IMR-90 (cell line): ENCODE measurements at regions not wholly inside any gene's neighbourhood (a gene's known extent, or its start where the extent isn't known, plus 50 kb on each side); places are given as distances from the start of the nearest gene placed in this dataset.

Experiments used
- ATAC-seq: fragments of 200-7000 bp; cut with Tn5 transposase; 2 replicates; pipeline ENCODE4 v1.9.1; 2020; ENCODE audit warnings: low read depth, mild to moderate bottlenecking, moderate library complexity
- BruUV-seq: library from RNA; stranded (reverse); fragments of 400-500 nt; replicated peaks from 2 replicates; lab custom pipeline; 2021; lab: Mats Ljungman, UMichigan
- CTCF ChIA-PET: fragments of 300-600 bp; formaldehyde crosslinking; extraction: SDS; loops from one replicate; lab custom pipeline; 2021; ENCODE audit warnings: antibody characterized with exemption; lab: Yijun Ruan, JAX
- POLR2A ChIA-PET: fragments of 300-600 bp; sonication (Branson Sonifier 250); formaldehyde crosslinking; loops from one replicate; lab custom pipeline; 2022; ENCODE audit warnings: antibody characterized with exemption; ENCODE audit not compliant: unreplicated experiment; lab: Charles Lee
- DNase-seq: peaks from one replicate; pipeline ENCODE4 v3.0.0; 2013
- H2AFZ ChIP-seq: replicated peaks from 2 replicates; pipeline ENCODE3; 2013; ENCODE audit warnings: low read length, mild to moderate bottlenecking; ENCODE audit not compliant: poor library complexity
- H2AK5ac ChIP-seq: 2 replicates; pipeline ENCODE4 v1.6.1; 2013; ENCODE audit warnings: low read depth, low read length, inconsistent platforms
- H2AK9ac ChIP-seq: replicated peaks from 2 replicates; pipeline ENCODE3; 2013; ENCODE audit warnings: mild to moderate bottlenecking, low read depth, low read length, moderate library complexity; ENCODE audit not compliant: poor library complexity
- H2BK120ac ChIP-seq: 2 replicates; pipeline ENCODE4 v1.6.1; 2013; ENCODE audit warnings: low read depth, low read length, inconsistent platforms
- H2BK15ac ChIP-seq: 3 replicates; pipeline ENCODE4 v1.6.1; 2013; ENCODE audit warnings: low read depth, low read length, inconsistent platforms
- H2BK20ac ChIP-seq: 2 replicates; pipeline ENCODE4 v1.6.1; 2013; ENCODE audit warnings: low read depth, mild to moderate bottlenecking, inconsistent platforms, low read length, moderate library complexity
- H2BK5ac ChIP-seq: 2 replicates; pipeline ENCODE4 v1.6.1; 2013; ENCODE audit warnings: mild to moderate bottlenecking, low read depth, low read length, inconsistent platforms; ENCODE audit not compliant: poor library complexity, severe bottlenecking
- H3K14ac ChIP-seq: replicated peaks from 2 replicates; pipeline ENCODE4 v1.6.1; 2013; ENCODE audit warnings: low read depth, low read length, inconsistent platforms
- H3K18ac ChIP-seq: 2 replicates; pipeline ENCODE4 v1.6.1; 2013; ENCODE audit warnings: low read depth, low read length, control low read depth
- H3K23ac ChIP-seq: 2 replicates; pipeline ENCODE4 v1.6.1; 2013; ENCODE audit warnings: low read depth, low read length, inconsistent platforms
- H3K27ac ChIP-seq: 2 replicates; pipeline ENCODE4 v1.5.1; 2013; ENCODE audit warnings: mild to moderate bottlenecking, control low read depth, low read length; ENCODE audit not compliant: insufficient read depth
- H3K27me3 ChIP-seq: 2 replicates; pipeline ENCODE4 v1.6.1; 2013; ENCODE audit warnings: low read length; ENCODE audit not compliant: control insufficient read depth, insufficient read depth
- H3K36me3 ChIP-seq: 2 replicates; pipeline ENCODE4 v1.6.1; 2013; ENCODE audit warnings: low read length, mixed read lengths; ENCODE audit not compliant: control insufficient read depth, insufficient read depth
- H3K4ac ChIP-seq: 2 replicates; pipeline ENCODE4 v1.6.1; 2013; ENCODE audit warnings: low read depth, low read length, inconsistent platforms
- H3K4me1 ChIP-seq: 2 replicates; pipeline ENCODE4 v1.6.1; 2013; ENCODE audit warnings: low read length, mixed read lengths; ENCODE audit not compliant: control insufficient read depth, insufficient read depth
- H3K4me2 ChIP-seq: 2 replicates; pipeline ENCODE4 v1.6.1; 2013; ENCODE audit warnings: low read depth, mild to moderate bottlenecking, control low read depth, low read length, moderate library complexity
- H3K4me3 ChIP-seq: 2 replicates; pipeline ENCODE4 v1.5.1; 2013; ENCODE audit warnings: low read depth, mild to moderate bottlenecking, control low read depth, low read length, moderate library complexity; ENCODE audit not compliant: insufficient read depth
- H3K56ac ChIP-seq: 2 replicates; pipeline ENCODE4 v1.6.1; 2013; ENCODE audit warnings: low read length, inconsistent platforms; ENCODE audit not compliant: insufficient read depth; ENCODE audit errors: extremely low read depth
- H3K79me1 ChIP-seq, 2 experiments: 2 replicates each; pipeline ENCODE4 v1.6.1; 2013; ENCODE audit warnings: low read length in 2 of 2, inconsistent platforms in 1 of 2, low read depth in 1 of 2
- H3K9ac ChIP-seq: 2 replicates; pipeline ENCODE4 v1.6.1; 2013; ENCODE audit warnings: low read depth, low read length, control low read depth
- H3K9me1 ChIP-seq: 2 replicates; pipeline ENCODE4 v1.6.1; 2013; ENCODE audit warnings: low read length, inconsistent platforms; ENCODE audit not compliant: insufficient read depth
- H3K9me3 ChIP-seq: 2 replicates; pipeline ENCODE4 v1.6.1; 2013; ENCODE audit warnings: low read length; ENCODE audit not compliant: control insufficient read depth, insufficient read depth
- H4K20me1 ChIP-seq: 2 replicates; pipeline ENCODE4 v1.6.1; 2013; ENCODE audit warnings: low read length, inconsistent platforms; ENCODE audit not compliant: insufficient read depth
- H4K5ac ChIP-seq: 2 replicates; pipeline ENCODE4 v1.6.1; 2013; ENCODE audit warnings: mild to moderate bottlenecking, low read depth, low read length, control low read depth
- H4K8ac ChIP-seq, 2 experiments: 2 replicates each; pipeline ENCODE4 v1.6.1; 2013; ENCODE audit warnings: low read depth in 2 of 2, low read length in 2 of 2, control low read depth in 1 of 2, inconsistent platforms in 1 of 2
- H4K91ac ChIP-seq: 2 replicates; pipeline ENCODE4 v1.6.1; 2013; ENCODE audit warnings: low read depth, low read length, inconsistent platforms; ENCODE audit not compliant: insufficient read depth
- BHLHE40 ChIP-seq: fragments of 150-350 bp; IDR thresholded peaks from 2 replicates; pipeline ENCODE4 v1.6.1; 2016; ENCODE audit warnings: mild to moderate bottlenecking, low read depth, low read length
- CEBPB ChIP-seq: IDR thresholded peaks from 2 replicates; pipeline ENCODE4 v1.6.1; 2012; ENCODE audit warnings: low read depth, low read length, improper control_type of control experiment
- CHD1 ChIP-seq: IDR thresholded peaks from 2 replicates; pipeline ENCODE4 v1.6.1; 2012; ENCODE audit warnings: low read depth, low read length, improper control_type of control experiment
- ELK1 ChIP-seq: fragments of 150-350 bp; IDR thresholded peaks from 2 replicates; pipeline ENCODE4 v1.6.1; 2016; ENCODE audit warnings: low read depth, mild to moderate bottlenecking, low read length, moderate library complexity, borderline replicate concordance
- FOS ChIP-seq: fragments of 150-350 bp; IDR thresholded peaks from 2 replicates; pipeline ENCODE4 v1.6.1; 2016; ENCODE audit warnings: low read depth, low read length
- MAFK ChIP-seq: IDR thresholded peaks from 2 replicates; pipeline ENCODE4 v1.6.1; 2012; ENCODE audit warnings: low read depth, low read length, improper control_type of control experiment
- MAZ ChIP-seq: IDR thresholded peaks from 2 replicates; pipeline ENCODE4 v1.6.1; 2012; ENCODE audit warnings: low read depth, mild to moderate bottlenecking, low read length, improper control_type of control experiment, moderate library complexity, borderline replicate concordance
- MXI1 ChIP-seq: IDR thresholded peaks from 2 replicates; pipeline ENCODE4 v1.6.1; 2012; ENCODE audit warnings: low read depth, mild to moderate bottlenecking, low read length, moderate library complexity, borderline replicate concordance
- NFE2L2 ChIP-seq: fragments of 150-350 bp; IDR thresholded peaks from 2 replicates; pipeline ENCODE4 v1.6.1; 2016; ENCODE audit warnings: low read depth, mild to moderate bottlenecking, low read length
- POLR2A ChIP-seq: IDR thresholded peaks from 2 replicates; pipeline ENCODE4 v1.6.1; 2012; ENCODE audit warnings: mild to moderate bottlenecking, low read depth, low read length
- RAD21 ChIP-seq: IDR thresholded peaks from 2 replicates; pipeline ENCODE4 v1.6.1; 2012; ENCODE audit warnings: low read length, improper control_type of control experiment
- RCOR1 ChIP-seq: IDR thresholded peaks from 2 replicates; pipeline ENCODE4 v1.6.1; 2012; ENCODE audit warnings: mild to moderate bottlenecking, low read length, improper control_type of control experiment; ENCODE audit not compliant: insufficient replicate concordance
- RFX5 ChIP-seq: IDR thresholded peaks from 2 replicates; pipeline ENCODE4 v1.8.0; 2012; ENCODE audit warnings: low read depth, mild to moderate bottlenecking, low read length, moderate library complexity
- SMC3 ChIP-seq: fragments of 150-350 bp; IDR thresholded peaks from 2 replicates; pipeline ENCODE4 v1.6.1; 2016; ENCODE audit warnings: low read depth, mild to moderate bottlenecking, antibody characterized with exemption, low read length, moderate library complexity
- WGBS, 2 experiments: methylation state at CpG; one replicate each; pipeline versions ENCODE4 v1.1.5 to v1.1.7; 2013; ENCODE audit warnings: missing lambda C conversion rate in 2 of 2; ENCODE audit not compliant: insufficient read length in 1 of 2; ENCODE audit errors: extremely low coverage in 2 of 2; 5-methylcytosine and 5-hydroxymethylcytosine counted together
- dilution Hi-C: fragments of 300-500 bp; cut with HindIII; formaldehyde crosslinking; loops from one replicate; pipeline ENCODE4 v1.14.3; 2018; ENCODE audit warnings: low sequenced_read_pairs; ENCODE audit not compliant: unreplicated experiment
- in situ Hi-C: fragments of 300-500 bp; cut with MboI; formaldehyde crosslinking; loops from 3 replicates; pipeline ENCODE4 v1.14.3; 2019; ENCODE audit warnings: low sequenced_read_pairs, inconsistent platforms, mixed read lengths
- intact Hi-C: fragments of 100-400 bp; cut with micrococcal nuclease; formaldehyde crosslinking; loops from 2 replicates; pipeline ENCODE4 v1.10.0; 2022
- TF ChIP-seq, protein P1 (sequence below): conservative IDR thresholded peaks from 2 replicates; pipeline ENCODE4 v1.5.1; 2012; ENCODE audit warnings: mild to moderate bottlenecking, low read depth, low read length, improper control_type of control experiment
- TF ChIP-seq, protein P2 (sequence below): fragments of 150-350 bp; IDR thresholded peaks from 2 replicates; pipeline ENCODE4 v1.6.1; 2017; ENCODE audit warnings: mild to moderate bottlenecking, antibody characterized with exemption, low read length, low read depth

- Histone ChIP-seq H2BK20ac (no peak overlapping the region), H4K91ac (no peak overlapping the region), H3K9ac (no peak overlapping the region), H3K56ac (no peak overlapping the region), H2BK15ac (no peak overlapping the region), H3K9me3 (no peaks in the 10 kb centered on the region), H3K36me3 (no peaks in the 10 kb centered on the region), H2BK5ac (no peak overlapping the region), H3K9me1 (no peaks in the 10 kb centered on the region), H2AK5ac (no peak overlapping the region), H2BK120ac (no peak overlapping the region), H3K23ac (no peak overlapping the region), H4K8ac (no peak overlapping the region), H3K27ac (no peak overlapping the region), H3K4me3 (no peak overlapping the region), H3K27me3 (peaks cover 3% of the 10 kb centered on the region), H3K4me1 (no peaks in the 10 kb centered on the region), H2AK9ac (no peak overlapping the region), H4K20me1 (no peaks in the 10 kb centered on the region), H2AFZ (no peak overlapping the region), H3K4ac (no peak overlapping the region), H3K4me2 (no peak overlapping the region), H3K79me1 (no peaks in the 10 kb centered on the region), H3K18ac (no peak overlapping the region), H3K14ac (no peak overlapping the region), H4K5ac (no peak overlapping the region)
- intact Hi-C loops (no loop called here), dilution Hi-C loops (no loop called here), in situ Hi-C loops (no loop called here)
- TF ChIP-seq CHD1 (no peak), NFE2L2 (no peak), RFX5 (no peak), MAZ (no peak), MXI1 (no peak), RCOR1 (no peak), POLR2A (no peak), CEBPB (no peak), ELK1 (no peak), FOS (no peak), MAFK (no peak), SMC3 (no peak), RAD21 (no peak), BHLHE40 (no peak)
- TF ChIP-seq, protein P1, sequence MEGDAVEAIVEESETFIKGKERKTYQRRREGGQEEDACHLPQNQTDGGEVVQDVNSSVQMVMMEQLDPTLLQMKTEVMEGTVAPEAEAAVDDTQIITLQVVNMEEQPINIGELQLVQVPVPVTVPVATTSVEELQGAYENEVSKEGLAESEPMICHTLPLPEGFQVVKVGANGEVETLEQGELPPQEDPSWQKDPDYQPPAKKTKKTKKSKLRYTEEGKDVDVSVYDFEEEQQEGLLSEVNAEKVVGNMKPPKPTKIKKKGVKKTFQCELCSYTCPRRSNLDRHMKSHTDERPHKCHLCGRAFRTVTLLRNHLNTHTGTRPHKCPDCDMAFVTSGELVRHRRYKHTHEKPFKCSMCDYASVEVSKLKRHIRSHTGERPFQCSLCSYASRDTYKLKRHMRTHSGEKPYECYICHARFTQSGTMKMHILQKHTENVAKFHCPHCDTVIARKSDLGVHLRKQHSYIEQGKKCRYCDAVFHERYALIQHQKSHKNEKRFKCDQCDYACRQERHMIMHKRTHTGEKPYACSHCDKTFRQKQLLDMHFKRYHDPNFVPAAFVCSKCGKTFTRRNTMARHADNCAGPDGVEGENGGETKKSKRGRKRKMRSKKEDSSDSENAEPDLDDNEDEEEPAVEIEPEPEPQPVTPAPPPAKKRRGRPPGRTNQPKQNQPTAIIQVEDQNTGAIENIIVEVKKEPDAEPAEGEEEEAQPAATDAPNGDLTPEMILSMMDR = no peak
- TF ChIP-seq, protein P2, sequence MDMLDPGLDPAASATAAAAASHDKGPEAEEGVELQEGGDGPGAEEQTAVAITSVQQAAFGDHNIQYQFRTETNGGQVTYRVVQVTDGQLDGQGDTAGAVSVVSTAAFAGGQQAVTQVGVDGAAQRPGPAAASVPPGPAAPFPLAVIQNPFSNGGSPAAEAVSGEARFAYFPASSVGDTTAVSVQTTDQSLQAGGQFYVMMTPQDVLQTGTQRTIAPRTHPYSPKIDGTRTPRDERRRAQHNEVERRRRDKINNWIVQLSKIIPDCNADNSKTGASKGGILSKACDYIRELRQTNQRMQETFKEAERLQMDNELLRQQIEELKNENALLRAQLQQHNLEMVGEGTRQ = no peak
- ChIA-PET CTCF (no interaction called here), POLR2A (no interaction called here)
- ATAC-seq = no peak
- 71% methylated on average over 1 of the region's 1 CpG; no CpG with 5 or more reads in 1 of the 2 experiments for WGBS, 2 experiments
- no TSS peak for BruUV-seq
- no peak for DNase-seq
Observed at GRCh38 chr4:24158031-24158430, 268.2 kb upstream of the PPARGC1A start.
